Astrocyte (in vitro differentiated cells and primary cell): ENCODE measurements at regions not wholly inside any gene's neighbourhood (a gene's known extent, or its start where the extent isn't known, plus 50 kb on each side); places are given as distances from the start of the nearest gene placed in this dataset.
"Not testable (repeated sequence)": the region's sequence is repeated elsewhere in the genome, so short reads cannot be mapped to it uniquely, and the experiment has no call there.

ENCODE experiments used
- DNase-seq: peaks from one replicate; pipeline ENCODE4 v3.0.0-alpha.2; 2010; ENCODE audit warnings: low read depth
- FAIRE-seq: peaks from 2 replicates; lab custom pipeline; 2011; peaks lifted over from hg19 to GRCh38; lab: Jason Lieb, UNC
- H2AFZ ChIP-seq: 2 replicates; pipeline ENCODE4 v1.6.0; 2012; ENCODE audit warnings: low read depth, low read length, inconsistent platforms
- H3K27ac ChIP-seq: 2 replicates; pipeline ENCODE4 v1.5.1; 2011; ENCODE audit warnings: low read depth, low read length, inconsistent platforms
- H3K27me3 ChIP-seq: 2 replicates; pipeline ENCODE4 v1.6.0; 2011; ENCODE audit warnings: low read length, inconsistent platforms; ENCODE audit not compliant: insufficient read depth
- H3K36me3 ChIP-seq: 2 replicates; pipeline ENCODE4 v1.5.1; 2011; ENCODE audit warnings: low read length, inconsistent platforms; ENCODE audit not compliant: insufficient read depth
- H3K4me1 ChIP-seq: 2 replicates; pipeline ENCODE4 v1.5.1; 2011; ENCODE audit warnings: low read length, inconsistent platforms; ENCODE audit not compliant: insufficient read depth
- H3K4me2 ChIP-seq: 2 replicates; pipeline ENCODE4 v1.6.0; 2012; ENCODE audit warnings: low read length, inconsistent platforms
- H3K4me3 ChIP-seq: 2 replicates; pipeline ENCODE4 v1.5.1; 2011; ENCODE audit warnings: low read depth, mild to moderate bottlenecking, low read length, inconsistent platforms; ENCODE audit not compliant: insufficient read depth
- H3K79me2 ChIP-seq: 2 replicates; pipeline ENCODE4 v1.6.0; 2012; ENCODE audit warnings: mild to moderate bottlenecking, low read length, inconsistent platforms; ENCODE audit not compliant: insufficient read depth
- H3K9ac ChIP-seq: 2 replicates; pipeline ENCODE4 v1.6.0; 2012; ENCODE audit warnings: mild to moderate bottlenecking, low read length, inconsistent platforms
- H3K9me3 ChIP-seq: 2 replicates; pipeline ENCODE4 v1.5.1; 2012; ENCODE audit warnings: low read depth, mild to moderate bottlenecking, low read length, inconsistent platforms; ENCODE audit not compliant: insufficient read depth
- H4K20me1 ChIP-seq: 2 replicates; pipeline ENCODE4 v1.6.0; 2012; ENCODE audit warnings: low read length, inconsistent platforms; ENCODE audit not compliant: insufficient read depth
- H3K27ac Mint-ChIP-seq: one replicate; pipeline ENCODE4 v1.8.0; 2021; ENCODE audit warnings: mild to moderate bottlenecking, mixed read lengths; ENCODE audit not compliant: unreplicated experiment
- H3K27me3 Mint-ChIP-seq: one replicate; pipeline ENCODE4 v1.8.0; 2021; ENCODE audit warnings: low read depth, mixed read lengths; ENCODE audit not compliant: unreplicated experiment
- H3K36me3 Mint-ChIP-seq: one replicate; pipeline ENCODE4 v1.8.0; 2021; ENCODE audit warnings: low read depth, mixed read lengths; ENCODE audit not compliant: unreplicated experiment
- H3K4me1 Mint-ChIP-seq: one replicate; pipeline ENCODE4 v1.8.0; 2021; ENCODE audit warnings: low read depth, mixed read lengths; ENCODE audit not compliant: unreplicated experiment
- H3K4me3 Mint-ChIP-seq: one replicate; pipeline ENCODE4 v1.8.0; 2021; ENCODE audit warnings: mild to moderate bottlenecking, moderate library complexity, mixed read lengths; ENCODE audit not compliant: unreplicated experiment
- H3K9me3 Mint-ChIP-seq: one replicate; pipeline ENCODE4 v1.8.0; 2021; ENCODE audit warnings: mild to moderate bottlenecking, mixed read lengths; ENCODE audit not compliant: unreplicated experiment
- CTCF ChIP-seq: IDR thresholded peaks from 2 replicates; pipeline ENCODE4 v1.5.1; 2011; ENCODE audit warnings: low read depth, mild to moderate bottlenecking, inconsistent platforms, low read length, moderate library complexity; ENCODE audit not compliant: insufficient read depth
- EZH2 ChIP-seq: IDR thresholded peaks from 2 replicates; pipeline ENCODE4 v1.6.1; 2012; ENCODE audit warnings: mild to moderate bottlenecking, low read length, inconsistent platforms; ENCODE audit not compliant: insufficient read depth

- not testable (repeated sequence) for H3K9me3 ChIP-seq, FAIRE-seq, H4K20me1 ChIP-seq, H3K27me3 Mint-ChIP-seq, H3K4me3 ChIP-seq, H3K27ac ChIP-seq, H3K4me1 ChIP-seq, H3K79me2 ChIP-seq, H3K9me3 Mint-ChIP-seq, H3K27me3 ChIP-seq, H3K4me2 ChIP-seq, H2AFZ ChIP-seq, H3K4me3 Mint-ChIP-seq, H3K4me1 Mint-ChIP-seq, H3K9ac ChIP-seq, DNase-seq, H3K36me3 ChIP-seq, H3K36me3 Mint-ChIP-seq, H3K27ac Mint-ChIP-seq
Observed at GRCh38 chr19:27707026-27707425, 1505.9 kb downstream of the UQCRFS1 start.

GRCh38 chr19:27705896-27706295, 1507.1 kb downstream of the UQCRFS1 start:
- Histone ChIP-seq H3K79me2 (no peaks in the 10 kb centered on the region), H3K4me1 (no peaks in the 10 kb centered on the region), H4K20me1 (no peaks in the 10 kb centered on the region), H3K9me3 (no peaks in the 10 kb centered on the region), H3K9ac (no peak overlapping the region), H3K27me3 (no peaks in the 10 kb centered on the region), H2AFZ (no peak overlapping the region), H3K36me3 (no peaks in the 10 kb centered on the region), H3K4me3 (no peak overlapping the region), H3K27ac (no peak overlapping the region), H3K4me2 (no peak overlapping the region)
- no peaks in the 10 kb centered on the region for H3K27me3 Mint-ChIP-seq
- no peak for DNase-seq
- H3K36me3 Mint-ChIP-seq, result no peaks in the 10 kb centered on the region
- no peaks in the 10 kb centered on the region for H3K4me1 Mint-ChIP-seq
- FAIRE-seq, result no peak
- no peak overlapping the region for H3K27ac Mint-ChIP-seq
- H3K4me3 Mint-ChIP-seq, result no peak overlapping the region
- TF ChIP-seq CTCF (no peak), EZH2 (no peak)
- peaks cover 1% of the 10 kb centered on the region for H3K9me3 Mint-ChIP-seq

- H3K9me3 Mint-ChIP-seq, result peaks cover 40% of the 10 kb centered on the region
Observed at GRCh38 chr19:27694361-27695055, 1518.4 kb downstream of the UQCRFS1 start.

More at GRCh38 chr19:27694361-27695055, 1518.4 kb downstream of the UQCRFS1 start:
- Histone ChIP-seq H3K27ac (no peak overlapping the region), H3K27me3 (no peaks in the 10 kb centered on the region), H3K79me2 (no peaks in the 10 kb centered on the region), H3K9ac (no peak overlapping the region), H3K4me3 (no peak overlapping the region), H3K4me1 (no peaks in the 10 kb centered on the region), H2AFZ (no peak overlapping the region), H4K20me1 (no peaks in the 10 kb centered on the region), H3K36me3 (no peaks in the 10 kb centered on the region), H3K4me2 (no peak overlapping the region), H3K9me3 (no peaks in the 10 kb centered on the region)
- FAIRE-seq (no peak), DNase-seq (no peak)
- Mint-ChIP-seq H3K27ac (no peak overlapping the region), H3K4me1 (no peaks in the 10 kb centered on the region), H3K36me3 (no peaks in the 10 kb centered on the region), H3K4me3 (no peak overlapping the region), H3K27me3 (no peaks in the 10 kb centered on the region)
- TF ChIP-seq EZH2 (no peak), CTCF (no peak)
